ENCODE measurements at regions not wholly inside any gene's neighbourhood (a gene's known extent, or its start where the extent isn't known, plus 50 kb on each side); places are given as distances from the start of the nearest gene placed in this dataset.

GRCh38 chr10:3548702-3549101 lies 236.3 kb downstream of the KLF6 start:
- no peak for TF ChIP-seq CTCF (IDR thresholded peaks at IDR 0.05)
- TF ChIP-seq POLR2A (IDR thresholded peaks at IDR 0.05): no peak

Data from transverse colon (tissue), 3 donors.